Epithelial cell of esophagus (primary cell): ENCODE measurements at regions not wholly inside any gene's neighbourhood (a gene's known extent, or its start where the extent isn't known, plus 50 kb on each side); places are given as distances from the start of the nearest gene placed in this dataset.

ENCODE experiments used
- DNase-seq: peaks from one replicate; pipeline ENCODE4 v3.0.0; 2010; ENCODE audit warnings: low read depth
- H3K4me3 ChIP-seq: 2 replicates; pipeline ENCODE4 v1.5.1; 2011; ENCODE audit warnings: mild to moderate bottlenecking, low read length, control low read depth
- CTCF ChIP-seq: IDR thresholded peaks from 2 replicates; pipeline ENCODE4 v1.5.1; 2011; ENCODE audit warnings: low read depth, mild to moderate bottlenecking, low read length, control low read depth, inconsistent platforms; ENCODE audit not compliant: insufficient read depth; ENCODE audit errors: missing control alignments

DNA sequence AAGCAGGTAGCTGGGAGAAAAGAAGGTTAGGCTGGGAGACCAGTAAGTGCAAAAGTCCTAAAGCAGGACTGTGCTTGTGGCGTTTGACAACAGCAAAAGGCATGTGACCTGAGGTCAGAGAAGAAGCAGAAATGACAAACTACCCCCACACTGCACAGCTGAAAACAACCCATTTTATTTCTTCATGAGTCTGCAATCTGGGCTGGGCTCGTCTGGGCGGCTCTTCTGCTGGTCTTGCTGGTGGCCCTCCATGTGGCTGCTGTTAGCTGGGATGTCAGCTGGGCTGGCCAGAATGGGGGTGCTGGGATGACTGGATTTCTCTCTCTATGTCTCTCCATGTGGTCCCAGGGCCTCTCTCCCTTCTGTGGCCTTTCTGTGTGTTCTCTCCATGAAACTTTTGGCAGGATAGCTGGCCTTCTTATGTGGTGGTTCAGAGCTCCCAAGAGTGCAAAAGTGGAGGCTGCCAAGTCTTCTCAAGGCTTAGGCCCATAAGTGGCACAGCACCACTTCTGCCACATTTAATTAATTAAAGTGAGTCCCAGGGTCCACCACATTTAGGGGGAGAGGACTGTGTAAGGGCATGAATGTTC is 128.6 kb downstream of the RIPK4 start:
- DNase-seq: no peak
- TF ChIP-seq CTCF: no peak

GRCh38 chr21:41636636-41637630 is 129.0 kb upstream of the TMPRSS2 start:
- TF ChIP-seq CTCF: no peak
- DNase-seq: no peak
- H3K4me3 ChIP-seq: no peak overlapping the region

More for the DNA sequence above, 128.6 kb downstream of the RIPK4 start:
- H3K4me3 ChIP-seq: no peak overlapping the region

GRCh38 chr21:41635874-41636273 is 127.9 kb upstream of the TMPRSS2 start:
- no peak overlapping the region for H3K4me3 ChIP-seq
- no peak for DNase-seq
- TF ChIP-seq CTCF: no peak

DNA sequence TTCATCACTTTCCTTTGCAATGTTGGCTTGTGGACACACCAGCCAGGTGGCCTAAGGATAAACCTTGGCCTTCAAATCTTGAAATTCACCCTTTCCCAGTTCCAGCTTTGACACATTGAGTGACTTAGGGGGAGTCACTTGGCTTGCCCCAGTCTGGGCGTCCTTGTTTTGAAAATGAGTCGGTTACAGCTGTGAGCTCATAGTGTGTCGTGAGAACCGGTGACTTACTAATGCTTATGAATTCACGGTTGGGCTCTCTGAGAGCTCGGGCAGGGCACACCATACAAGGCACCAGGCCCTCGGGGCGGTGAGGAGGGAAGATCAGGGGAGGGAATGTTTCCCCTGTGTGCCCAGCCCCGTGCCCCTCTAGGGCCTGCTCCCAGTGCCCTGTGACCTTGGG is 126.9 kb upstream of the TMPRSS2 start:
- no peak overlapping the region for H3K4me3 ChIP-seq
- no peak for TF ChIP-seq CTCF
- peak; percentile 93 for DNase-seq

- H3K4me3 ChIP-seq: no peak overlapping the region
- DNase-seq: peak; percentile 94
- TF ChIP-seq CTCF: no peak
These were observed 126.3 kb upstream of the TMPRSS2 start for GRCh38 chr21:41634211-41634694.

- no peak overlapping the region for H3K4me3 ChIP-seq
- no peak for TF ChIP-seq CTCF
- no peak for DNase-seq
These were observed 125.7 kb upstream of the TMPRSS2 start for GRCh38 chr21:41633627-41634026.
